ENCODE measurements at regions not wholly inside any gene's neighbourhood (a gene's known extent, or its start where the extent isn't known, plus 50 kb on each side); places are given as distances from the start of the nearest gene placed in this dataset.

DNA sequence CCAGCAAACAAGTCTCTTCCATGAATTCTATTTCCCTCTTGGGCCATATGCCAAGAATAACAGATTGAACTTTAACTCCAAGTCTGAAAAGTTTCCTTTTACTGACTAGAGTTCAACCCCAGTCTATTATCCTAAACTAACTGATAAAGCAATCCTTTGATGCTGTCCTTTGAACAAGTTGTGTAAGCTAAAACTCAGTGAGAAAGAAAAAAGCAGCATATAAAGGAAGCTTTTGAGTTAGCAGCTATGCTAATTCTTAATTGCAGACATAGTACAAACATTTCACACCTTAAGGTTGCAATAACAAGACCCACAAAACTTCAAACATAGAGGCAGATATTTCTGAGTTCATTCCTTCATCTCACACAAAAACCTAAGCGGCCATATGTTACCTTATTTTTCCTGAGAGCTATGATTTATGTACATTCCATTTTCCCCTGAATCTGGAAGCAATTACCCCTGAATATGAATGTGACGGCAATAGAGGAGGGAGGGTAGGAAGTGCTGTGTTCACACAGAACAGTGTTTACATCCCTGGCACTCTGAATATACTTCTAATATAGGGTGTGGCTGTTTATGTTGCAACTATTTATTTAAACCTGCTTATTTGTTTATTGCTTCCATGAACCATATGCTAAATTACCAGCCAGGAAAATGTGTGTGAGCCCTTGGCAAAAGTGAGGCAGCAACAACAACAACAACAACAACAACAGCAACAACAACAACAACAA lies 180.6 kb downstream of the IRS1 start:
- no peak for DNase-seq

DNA sequence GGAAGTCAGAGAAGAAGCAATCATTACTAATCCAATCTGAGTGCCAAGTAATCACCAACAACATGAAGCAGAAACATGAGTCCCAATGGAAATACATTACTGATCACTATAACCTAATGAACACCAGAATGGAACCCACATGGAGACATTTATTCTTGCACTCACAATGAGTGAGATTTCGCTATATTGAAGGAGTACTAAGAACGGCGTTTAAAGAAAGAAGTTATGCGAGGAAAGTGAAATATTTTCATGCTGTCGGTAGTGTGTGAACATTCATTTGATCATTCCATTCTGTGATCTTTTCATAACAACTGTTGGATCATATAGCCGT lies 181.1 kb downstream of the IRS1 start:
- DNase-seq: no peak

DNA sequence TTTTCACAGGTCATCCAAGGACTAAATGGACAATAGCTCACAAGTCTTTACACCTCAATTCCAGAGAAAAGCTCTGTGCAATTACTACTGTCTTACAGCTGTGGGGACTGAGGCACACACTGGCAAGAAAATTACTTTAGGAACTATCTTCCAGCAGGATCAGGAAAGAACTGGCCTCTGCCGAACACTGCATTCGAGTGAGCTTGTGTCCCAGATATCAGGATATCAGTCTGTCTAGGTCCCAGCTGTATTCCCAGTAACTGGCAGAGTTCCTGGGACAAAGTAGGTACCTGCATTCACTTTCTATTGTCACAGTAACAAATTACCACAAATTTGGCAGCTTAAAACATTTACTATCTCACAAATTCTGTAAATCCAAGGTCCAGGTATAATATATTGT lies 183.7 kb downstream of the IRS1 start:
- no peak for DNase-seq

DNA sequence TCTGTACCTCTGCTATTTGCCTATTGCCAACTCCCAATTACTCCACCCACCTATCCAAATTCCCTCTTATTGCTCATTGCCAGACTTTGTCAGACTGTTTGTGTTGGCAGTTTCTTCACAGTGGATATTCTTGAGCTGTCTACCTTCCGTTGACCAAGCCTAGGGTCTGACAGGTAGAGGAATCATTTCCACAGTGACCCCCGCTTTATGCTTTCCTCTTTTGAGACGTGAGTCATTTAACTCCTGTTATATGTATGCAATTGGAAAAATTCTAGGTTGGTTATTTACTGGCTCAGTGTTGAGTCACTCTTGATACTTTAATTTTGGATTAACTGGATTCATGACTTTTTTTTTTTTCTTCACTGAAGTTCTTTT lies 187.7 kb downstream of the IRS1 start:
- no peak for DNase-seq

DNA sequence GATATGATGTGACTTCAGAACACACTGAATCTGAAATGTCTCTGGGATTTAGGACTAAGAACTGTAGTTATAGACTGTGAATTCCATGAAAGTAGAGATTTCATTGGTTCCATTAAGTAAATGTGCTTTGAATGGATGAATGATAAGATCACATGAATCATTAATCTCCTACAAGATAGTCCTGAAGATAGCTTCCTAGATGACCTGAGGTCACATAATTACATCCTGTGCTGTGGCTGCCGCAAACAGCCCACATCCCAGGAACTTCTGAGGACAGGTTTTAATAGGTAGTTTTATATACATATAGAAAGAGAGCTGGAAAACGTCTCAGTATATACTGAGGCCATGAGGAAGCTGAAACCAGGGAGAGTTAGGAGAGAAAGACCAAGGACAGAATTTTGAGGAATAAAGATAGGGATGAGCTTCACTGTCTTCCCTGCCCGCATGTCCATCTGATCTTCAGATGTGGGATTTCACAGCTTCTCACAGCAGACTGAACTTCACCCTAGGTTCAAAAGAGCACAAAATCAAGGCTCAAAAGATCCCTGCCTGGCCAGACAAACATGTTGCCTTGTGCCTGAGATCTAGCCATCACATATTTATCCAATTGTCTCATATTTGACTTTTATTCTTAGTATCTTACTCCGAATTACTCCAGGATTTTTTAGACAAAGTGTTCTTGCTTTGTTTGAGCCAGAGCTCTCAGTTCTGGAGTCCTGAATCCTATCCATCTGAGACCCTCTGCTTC lies 188.2 kb downstream of the IRS1 start:
- DNase-seq: no peak

DNA sequence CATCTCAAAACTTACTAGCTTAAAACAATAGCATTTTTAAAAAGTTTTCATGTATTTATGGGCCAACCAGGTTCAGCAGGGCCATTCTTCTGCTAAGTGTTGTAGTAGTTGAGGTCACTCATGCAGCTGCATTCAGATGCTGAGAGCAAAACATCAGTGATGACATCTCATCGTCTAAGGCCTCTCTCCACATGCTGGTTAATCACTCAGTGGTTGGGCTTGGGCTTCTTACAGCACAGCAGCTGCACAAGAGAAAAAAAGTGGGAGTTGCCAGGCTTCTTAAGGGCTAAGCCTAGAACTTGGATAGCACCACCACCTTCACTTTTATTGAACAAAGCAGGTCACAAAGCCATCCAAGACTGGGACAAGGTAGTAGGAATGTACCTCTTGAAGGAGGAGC lies 190.3 kb downstream of the IRS1 start:
- DNase-seq: no peak

DNA sequence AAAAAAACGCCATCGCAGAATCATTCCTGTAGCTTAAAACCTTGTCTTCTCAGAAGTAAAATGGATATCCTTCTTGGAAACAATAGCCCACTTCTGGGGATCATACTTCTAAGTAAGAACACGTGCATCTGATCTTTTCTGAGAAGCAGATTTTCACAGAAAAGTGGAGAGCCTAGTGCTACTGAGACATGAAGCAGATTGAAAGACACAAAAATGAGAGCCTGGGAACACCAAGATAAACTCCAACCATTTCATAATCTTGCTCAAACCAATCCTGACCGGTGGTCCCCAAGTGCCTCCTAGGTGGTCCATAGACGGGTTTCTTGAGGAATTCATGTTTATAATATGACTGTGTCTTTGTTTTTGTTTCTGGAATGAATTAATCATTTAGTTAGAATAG lies 191.2 kb downstream of the IRS1 start:
- DNase-seq: no peak

DNA sequence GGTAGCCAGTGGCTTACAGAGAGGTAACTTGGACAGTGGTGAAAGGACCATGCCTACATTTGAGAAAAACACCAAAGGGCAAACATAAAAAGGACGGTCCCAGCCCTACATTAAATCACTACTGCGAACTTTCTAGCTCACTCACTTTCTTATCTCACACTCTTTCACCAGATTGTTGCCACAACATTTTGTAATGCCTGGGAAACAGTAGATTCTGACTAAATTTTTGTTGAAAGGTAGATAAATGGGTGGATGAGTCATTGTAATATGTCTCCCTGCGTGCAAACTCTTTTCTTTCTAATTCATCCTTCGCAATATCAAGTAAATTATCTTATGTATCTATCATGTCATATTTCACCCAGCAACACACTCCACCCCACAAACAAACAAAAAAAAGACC lies 192.2 kb downstream of the IRS1 start:
- no peak for DNase-seq

DNA sequence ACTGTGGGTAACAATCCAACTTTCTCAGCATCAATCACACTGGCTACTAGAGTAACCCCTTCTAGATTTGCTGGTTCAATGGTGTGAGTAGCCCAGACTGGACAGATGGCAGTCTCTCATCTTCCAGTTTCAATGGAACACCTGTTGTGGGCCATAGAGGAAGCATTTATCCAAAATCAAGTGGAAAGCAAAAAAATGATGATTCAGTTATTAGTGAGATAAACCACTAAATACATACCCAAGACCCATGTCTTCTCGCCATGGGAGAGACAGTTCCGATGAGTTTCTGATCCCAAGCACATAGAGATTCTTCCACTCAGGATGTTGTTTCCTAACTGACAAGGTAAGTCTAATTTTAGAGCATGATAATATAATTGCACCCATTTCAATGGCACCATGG lies 194.0 kb downstream of the IRS1 start:
- no peak for DNase-seq

DNA sequence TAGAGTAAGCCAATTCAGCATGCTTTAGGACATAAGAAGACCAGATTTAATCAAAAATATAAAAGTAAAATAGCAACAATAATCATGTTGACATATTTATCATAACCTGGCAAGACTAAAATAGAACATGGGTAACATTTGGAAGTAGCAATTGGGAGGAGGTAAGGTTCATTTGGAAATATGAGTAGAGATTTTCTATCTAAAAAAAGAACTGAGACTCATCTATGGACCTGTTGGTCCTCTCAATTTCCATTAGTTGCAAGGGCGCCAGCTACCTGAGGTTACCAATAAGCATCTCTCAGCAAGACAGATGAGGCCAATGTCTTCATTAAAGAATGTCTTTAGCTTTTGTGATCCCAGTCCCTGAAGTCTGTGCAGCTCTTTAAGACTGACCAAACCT lies 196.0 kb downstream of the IRS1 start:
- DNase-seq: no peak

DNA sequence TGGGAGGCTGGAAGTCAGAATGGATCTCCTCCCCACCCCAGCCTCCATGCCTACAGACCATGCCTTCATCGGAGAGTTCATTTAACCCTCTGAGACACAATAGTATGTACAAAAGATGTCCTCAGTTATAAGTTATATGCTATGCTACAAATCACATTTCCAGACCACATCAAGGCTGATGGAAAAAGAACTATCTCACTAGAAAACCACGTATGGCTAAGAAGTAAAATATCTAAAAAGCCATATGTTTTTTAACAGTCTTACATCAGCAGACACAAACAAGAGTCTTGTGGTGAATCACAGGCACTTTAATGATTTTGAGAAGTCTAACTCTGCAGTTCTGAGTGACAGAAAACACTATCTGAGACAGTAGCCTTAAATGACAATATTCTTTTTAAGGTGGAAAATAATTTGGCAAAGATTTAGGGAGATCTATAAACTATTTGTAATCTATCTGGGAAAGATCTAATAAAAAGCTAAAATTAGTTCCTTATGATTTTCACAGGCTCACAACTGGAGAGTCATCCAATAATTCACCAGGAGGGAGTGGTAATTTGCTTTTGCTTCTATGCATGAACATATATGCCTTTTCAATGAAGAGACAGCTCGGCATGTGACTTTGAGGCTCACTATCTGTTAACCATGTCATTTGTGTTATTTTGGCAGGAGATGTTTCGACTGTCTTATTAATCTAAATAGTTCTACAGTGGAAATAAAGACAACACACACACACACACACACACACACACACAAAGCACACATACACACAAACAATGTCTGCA lies 197.5 kb downstream of the IRS1 start:
- no peak for DNase-seq

DNA sequence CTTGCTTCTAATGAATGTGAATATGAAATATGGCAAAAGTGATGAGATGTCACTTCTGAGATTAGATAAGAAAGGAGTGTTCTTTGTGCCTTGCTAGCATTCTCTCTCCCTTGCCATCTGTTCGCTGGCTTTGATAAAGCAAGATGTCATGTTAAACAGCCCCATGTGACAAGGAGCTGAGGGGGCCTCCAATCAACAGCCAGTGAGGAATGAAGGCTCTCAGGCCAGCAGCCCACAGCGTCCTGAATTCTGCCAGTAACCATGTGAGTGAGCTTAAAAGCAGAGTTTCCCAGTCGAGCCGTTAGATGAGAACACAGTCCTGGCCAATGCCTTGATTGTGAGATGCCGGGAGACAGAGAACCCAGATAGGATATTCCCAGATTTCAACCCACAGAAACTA lies 198.8 kb downstream of the IRS1 start:
- DNase-seq: no peak

DNA sequence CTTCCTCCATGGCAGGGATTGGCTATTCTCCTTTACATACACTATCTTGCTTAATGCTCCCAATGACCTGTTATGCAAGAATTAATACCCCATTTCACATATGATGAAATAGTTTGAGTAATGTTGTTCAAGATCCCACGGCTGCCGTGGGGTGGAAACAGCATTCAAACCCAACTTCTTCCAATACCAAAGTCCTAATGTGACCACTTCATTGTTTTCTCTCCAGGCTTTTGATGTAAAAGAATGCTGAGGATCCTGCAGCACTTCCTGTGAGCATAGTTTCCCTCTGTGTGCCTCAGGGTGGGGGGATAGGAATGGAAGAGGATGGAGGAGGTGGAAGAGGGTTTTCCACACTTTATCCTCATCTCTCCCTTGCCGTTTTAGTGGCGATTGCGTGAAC lies 199.4 kb downstream of the IRS1 start:
- no peak for DNase-seq

DNA sequence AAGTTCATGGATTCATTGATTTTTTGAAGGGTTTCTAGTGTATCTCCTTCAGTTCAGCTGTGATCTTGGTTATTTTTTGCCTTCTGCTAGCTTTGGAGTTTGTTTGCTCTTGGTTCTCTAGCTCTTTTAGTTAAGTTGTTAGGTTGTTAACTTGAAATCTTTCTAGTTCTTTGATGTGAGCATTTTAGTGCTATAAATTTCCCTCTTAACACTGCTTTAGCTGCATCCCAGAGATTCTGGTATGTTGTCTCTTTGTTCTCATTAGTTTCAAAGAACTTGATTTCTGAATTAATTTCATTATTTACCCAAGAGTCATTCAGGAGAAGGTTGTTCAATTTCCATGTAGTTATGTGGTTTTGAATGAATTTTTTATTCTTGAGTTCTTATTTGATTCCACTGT lies 210.6 kb downstream of the IRS1 start:
- no peak for DNase-seq

DNA sequence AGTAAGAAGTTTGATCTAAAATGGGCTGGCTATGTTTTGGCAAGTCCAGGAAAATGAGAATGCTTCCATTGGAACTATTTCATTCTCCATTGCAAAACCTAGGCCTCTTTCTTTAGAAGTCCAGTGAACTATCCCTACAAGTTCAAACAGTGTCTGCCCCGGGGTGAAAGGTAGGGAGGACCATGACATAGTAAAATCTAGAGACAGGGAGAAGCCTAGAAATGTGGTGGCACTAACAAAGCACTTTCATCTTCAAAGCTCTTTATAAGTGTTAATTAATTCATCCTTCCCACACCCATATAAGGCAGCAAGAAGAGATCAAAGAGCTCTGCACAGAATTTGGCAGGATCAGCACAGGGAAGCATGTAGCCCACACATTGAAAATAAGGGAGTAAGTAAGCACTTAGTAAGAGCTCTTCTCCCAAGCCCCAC lies 214.5 kb downstream of the IRS1 start:
- no peak for DNase-seq

DNA sequence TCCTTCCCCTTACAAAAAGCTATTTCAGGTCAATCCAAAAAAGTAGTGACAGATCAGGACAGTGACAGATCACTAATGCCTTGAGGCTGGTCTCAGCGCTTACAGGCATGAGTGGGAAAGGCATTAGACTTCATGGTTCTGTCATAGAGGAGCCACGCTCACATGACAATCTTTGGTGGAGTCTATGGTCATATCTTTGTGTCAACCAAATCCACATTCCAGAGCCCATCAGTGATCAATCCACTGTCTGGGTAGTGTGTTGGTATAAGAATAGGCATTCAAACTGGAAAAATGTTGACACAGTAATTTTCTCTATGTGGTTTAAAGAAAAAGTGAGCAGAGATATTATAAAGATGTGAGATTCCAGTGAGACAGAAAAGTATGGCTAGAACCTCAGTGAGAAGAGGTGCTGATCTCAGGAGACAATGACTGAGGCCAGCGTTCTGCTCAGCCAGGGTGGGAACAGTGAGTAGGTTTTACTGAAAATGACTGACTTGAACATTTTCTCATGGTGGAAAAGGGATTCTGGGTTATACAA lies 215.0 kb downstream of the IRS1 start:
- DNase-seq: no peak

DNA sequence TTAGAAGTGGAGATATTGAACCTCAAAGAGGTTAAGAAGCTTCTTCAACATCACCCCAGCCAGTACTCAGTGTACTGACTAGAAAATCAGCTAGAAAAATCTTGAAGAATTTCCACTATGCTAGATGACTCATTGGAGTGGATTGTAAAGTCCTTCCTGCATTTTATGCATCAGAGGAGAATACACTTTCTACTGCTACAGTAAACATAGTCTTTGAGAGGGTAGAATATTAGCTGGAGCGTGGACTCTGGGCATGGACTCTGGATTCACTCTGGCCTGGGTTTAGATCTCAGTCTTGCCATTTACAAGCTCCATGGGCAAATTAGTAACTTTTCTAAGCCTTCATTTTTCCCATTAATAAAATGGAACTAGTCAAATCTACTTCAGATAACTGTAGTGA lies 215.9 kb downstream of the IRS1 start:
- no peak for DNase-seq

DNA sequence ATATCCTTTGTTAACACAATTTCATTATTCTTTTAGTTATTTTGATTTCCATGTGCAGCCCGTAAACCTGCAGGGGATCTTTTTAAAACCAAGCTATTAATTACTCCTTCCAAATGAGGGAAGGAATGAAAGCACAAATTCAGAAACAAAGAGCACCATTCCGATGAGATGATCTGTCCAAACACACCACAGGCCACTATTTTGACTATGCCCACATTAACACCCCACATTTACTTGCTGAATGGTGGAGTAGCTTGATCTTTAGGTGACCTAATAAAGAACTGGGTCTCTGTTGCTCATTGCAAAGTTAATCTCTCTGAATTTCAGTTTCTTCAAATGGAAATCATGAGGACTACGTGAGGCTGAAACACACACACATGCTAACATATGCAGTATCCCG lies 218.0 kb downstream of the IRS1 start:
- no peak for DNase-seq

DNA sequence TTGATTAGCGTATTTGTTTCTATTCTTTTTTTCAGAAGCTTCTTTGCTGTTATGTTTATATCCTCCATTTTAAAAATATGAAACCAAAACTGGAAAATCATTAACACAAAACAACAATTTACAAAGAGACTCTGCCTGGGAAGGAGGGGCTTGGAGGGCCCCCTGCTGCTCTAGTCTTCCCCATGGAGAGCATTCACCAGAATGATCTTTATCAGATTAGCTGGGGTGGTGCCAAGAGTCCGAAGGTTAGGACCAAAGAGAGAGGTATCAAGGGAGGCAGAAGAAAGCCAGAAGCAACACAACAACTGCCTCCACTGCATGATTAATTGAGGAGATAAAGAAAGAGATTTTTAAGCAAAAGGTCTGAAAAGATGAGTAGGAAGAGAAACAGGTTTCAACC lies 218.6 kb downstream of the IRS1 start:
- DNase-seq: no peak

DNA sequence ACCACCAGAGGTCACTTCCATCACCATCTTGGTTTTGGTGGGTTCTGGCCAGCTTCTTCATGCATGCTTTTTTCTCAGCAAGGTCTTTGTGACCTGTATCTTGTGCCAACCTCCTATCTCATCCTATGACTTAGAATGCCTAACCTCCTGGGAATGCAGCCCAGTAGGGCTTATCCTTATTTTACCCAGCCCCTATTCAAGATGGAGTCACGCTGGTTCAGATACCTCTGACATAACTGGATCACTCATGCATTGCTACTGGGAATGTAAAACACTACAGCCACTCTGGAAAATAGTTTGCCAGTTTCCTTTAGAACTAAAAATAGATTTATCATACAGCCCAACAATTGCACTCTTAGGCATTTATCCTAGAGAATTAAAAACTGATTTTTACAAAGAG lies 219.2 kb downstream of the IRS1 start:
- DNase-seq: no peak

DNA sequence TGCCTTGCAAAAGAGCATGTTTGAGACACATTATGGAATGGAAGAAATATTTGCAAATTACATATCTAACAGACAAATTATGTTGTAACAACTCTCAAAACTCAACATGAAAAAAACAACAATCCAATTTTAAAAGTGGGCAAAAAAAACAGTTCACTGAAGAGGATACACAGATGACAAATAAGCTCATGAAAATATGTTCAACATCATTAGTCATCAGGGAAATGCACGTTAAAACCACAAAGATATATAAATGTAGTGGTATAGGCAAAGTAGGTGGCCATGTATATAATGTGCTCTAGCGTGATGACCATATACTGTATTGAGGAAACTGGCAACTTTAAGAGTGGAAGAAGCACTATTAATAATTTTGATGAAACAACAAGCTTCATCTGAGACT lies 220.1 kb downstream of the IRS1 start:
- DNase-seq: no peak

DNA sequence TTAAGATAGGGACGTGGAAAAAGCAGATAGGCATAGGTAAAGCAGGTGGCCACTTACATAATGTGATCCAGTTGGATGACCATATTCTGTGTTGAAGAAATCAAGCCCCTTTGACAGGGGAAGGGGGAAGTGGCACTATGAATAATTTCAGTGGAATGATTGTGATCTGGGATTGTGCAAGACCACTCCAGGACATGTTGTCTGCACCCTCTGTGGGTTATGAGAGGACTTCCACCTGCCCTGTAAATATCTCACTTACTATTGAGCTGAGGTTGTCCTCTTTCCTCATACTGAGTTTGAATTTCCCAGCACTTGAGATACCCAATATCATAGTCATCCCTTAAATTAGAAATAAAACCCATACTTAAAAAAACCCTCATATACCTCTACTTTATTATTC lies 220.7 kb downstream of the IRS1 start:
- DNase-seq: no peak

DNA sequence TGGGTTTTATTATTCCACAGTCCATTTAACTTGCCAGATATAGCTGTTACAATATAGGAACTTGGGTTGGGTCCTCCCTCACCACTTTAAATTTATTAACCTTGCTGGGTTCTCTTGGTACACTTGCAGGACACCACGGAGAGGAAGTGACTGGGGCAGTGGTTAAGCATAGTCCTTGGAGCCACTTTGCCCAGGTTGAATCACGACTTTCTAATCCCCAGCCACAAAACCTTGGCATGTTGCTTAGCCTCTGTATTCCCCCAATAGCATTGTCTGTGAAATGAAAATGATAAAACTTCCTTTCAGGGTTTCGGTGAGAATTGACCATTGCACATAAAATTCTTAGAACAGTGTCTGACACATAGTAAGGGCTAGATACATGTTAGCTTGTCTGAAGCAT lies 221.2 kb downstream of the IRS1 start:
- no peak for DNase-seq

DNA sequence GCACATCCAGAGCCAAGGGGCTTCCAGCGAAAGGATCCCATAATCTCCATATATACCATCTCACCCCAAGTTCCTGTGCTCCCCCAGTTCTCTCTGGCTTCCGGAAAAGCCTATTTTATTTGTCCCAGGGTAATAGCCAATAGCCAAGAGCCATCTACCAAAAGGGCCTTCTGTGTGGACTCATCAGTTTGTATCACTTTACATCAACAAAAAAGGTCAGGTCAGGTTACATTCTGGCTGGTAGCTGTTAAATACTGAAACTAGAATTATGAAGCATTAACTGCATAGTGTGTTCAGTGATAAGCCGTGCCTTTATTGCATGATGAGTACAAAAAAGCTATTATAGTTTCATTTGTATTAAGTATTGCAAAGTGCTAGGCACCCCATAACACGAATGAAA lies 223.7 kb downstream of the IRS1 start:
- DNase-seq: no peak
